K562 (cell line): ENCODE measurements at regions not wholly inside any gene's neighbourhood (a gene's known extent, or its start where the extent isn't known, plus 50 kb on each side); places are given as distances from the start of the nearest gene placed in this dataset.

Experiments used
- ATAC-seq: fragments of 200-7000 bp; cut with Tn5 transposase; 3 replicates; pipeline ENCODE4 v1.9.1; 2020; ENCODE audit warnings: moderate library complexity
- BruUV-seq: library from RNA; stranded (reverse); fragments of 400-500 nt; replicated peaks from 2 replicates; lab custom pipeline; 2021; lab: Mats Ljungman, UMichigan
- CTCF ChIA-PET: fragments of 300-600 bp; formaldehyde crosslinking; extraction: SDS; loops from one replicate; lab custom pipeline; 2021; ENCODE audit warnings: low intra/inter-chr PET ratio; lab: Yijun Ruan, JAX
- POLR2A ChIA-PET: fragments of 300-600, 350-650 bp; sonication (Branson Sonifier 250); formaldehyde crosslinking; extraction: SDS; loops from one replicate; lab custom pipeline; 2021; ENCODE audit warnings: antibody characterized with exemption, inconsistent platforms; lab: Yijun Ruan, JAX
- DNase-seq, 4 experiments: peaks; one replicate each; pipeline versions ENCODE4 v3.0.0 to v3.0.0-alpha.2; 2011 to 2018; ENCODE audit warnings: low spot score in 3 of 4, mixed read lengths in 3 of 4; ENCODE audit errors: extremely low read depth in 1 of 4
- FAIRE-seq: peaks from 2 replicates; lab custom pipeline; 2011; peaks lifted over from hg19 to GRCh38; lab: Jason Lieb, UNC
- H2AFZ ChIP-seq: 2 replicates; pipeline ENCODE4 v1.6.0; 2011; ENCODE audit warnings: low read depth, low read length, control low read depth, inconsistent platforms
- H3K27ac ChIP-seq: fragments of 200-600 bp; 3 replicates; pipeline ENCODE4 v1.8.0; 2011; ENCODE audit warnings: low read depth, mild to moderate bottlenecking, control low read depth, inconsistent platforms, low read length, moderate library complexity, mixed read lengths; ENCODE audit errors: extremely low read depth
- H3K27me3 ChIP-seq, 2 experiments: fragments of 300-600 bp in 1 of 2; 2 replicates in 1 of 2; 3 replicates in 1 of 2; pipeline versions ENCODE4 v1.6.0 to v1.8.0; 2011; ENCODE audit warnings: inconsistent platforms in 2 of 2, low read length in 2 of 2, mild to moderate bottlenecking in 1 of 2, mixed read lengths in 1 of 2, moderate library complexity in 1 of 2; ENCODE audit not compliant: control insufficient read depth in 2 of 2, insufficient read depth in 2 of 2
- H3K36me3 ChIP-seq: fragments of 300-600 bp; 3 replicates; pipeline ENCODE4 v1.8.0; 2011; ENCODE audit warnings: mild to moderate bottlenecking, low read length, inconsistent platforms; ENCODE audit not compliant: control insufficient read depth, insufficient read depth
- H3K4me1 ChIP-seq, 2 experiments: fragments of 200-600 bp in 1 of 2; replicated peaks in 1 of 2; 2 replicates in 1 of 2; 3 replicates in 1 of 2; pipeline versions ENCODE4 v1.5.1 to v1.8.0; 2011; ENCODE audit warnings: inconsistent platforms in 2 of 2, low read length in 2 of 2, mild to moderate bottlenecking in 1 of 2, mixed read lengths in 1 of 2, moderate library complexity in 1 of 2; ENCODE audit not compliant: control insufficient read depth in 2 of 2, insufficient read depth in 2 of 2
- H3K4me2 ChIP-seq: 2 replicates; pipeline ENCODE4 v1.6.1; 2011; ENCODE audit warnings: low read length, control low read depth, inconsistent platforms, mixed read lengths; ENCODE audit not compliant: insufficient read depth
- H3K4me3 ChIP-seq: fragments of 200-600 bp; sonication (generic), shearing (Covaris generic); 2 replicates; pipeline ENCODE4 v1.5.1; 2016; ENCODE audit warnings: control low read depth, inconsistent platforms
- H3K79me2 ChIP-seq: fragments of 200-600 bp; 3 replicates; pipeline ENCODE4 v1.8.0; 2011; ENCODE audit warnings: low read length, inconsistent platforms; ENCODE audit not compliant: control insufficient read depth, insufficient read depth
- H3K9ac ChIP-seq, 2 experiments: 2 replicates each; pipeline versions ENCODE4 v1.6.0 to v1.6.1; 2011; ENCODE audit warnings: low read depth in 2 of 2, low read length in 2 of 2, control low read depth in 1 of 2, inconsistent platforms in 1 of 2, mild to moderate bottlenecking in 1 of 2, mixed read lengths in 1 of 2; ENCODE audit not compliant: insufficient read depth in 1 of 2
- H3K9me1 ChIP-seq: one replicate; pipeline ENCODE4 v1.6.0; 2011; ENCODE audit warnings: inconsistent platforms, mild to moderate bottlenecking, low read length, moderate library complexity; ENCODE audit not compliant: control insufficient read depth, insufficient read depth
- H3K9me3 ChIP-seq: replicated peaks from 2 replicates; pipeline ENCODE4 v1.5.1; 2011; ENCODE audit warnings: low read depth, low read length, inconsistent platforms; ENCODE audit not compliant: control insufficient read depth, insufficient read depth
- H4K20me1 ChIP-seq: replicated peaks from 2 replicates; pipeline ENCODE4 v1.6.1; 2011; ENCODE audit warnings: low read length, inconsistent platforms, mixed read lengths; ENCODE audit not compliant: control insufficient read depth, insufficient read depth
- ARID1B ChIP-seq: fragments of 450-650 bp; IDR thresholded peaks from 2 replicates; pipeline ENCODE4 v1.6.1; 2016; ENCODE audit warnings: antibody characterized with exemption, mild to moderate bottlenecking, inconsistent platforms
- ASH1L ChIP-seq: fragments of 450-650 bp; IDR thresholded peaks from 2 replicates; pipeline ENCODE4 v1.6.1; 2018; ENCODE audit warnings: borderline replicate concordance, mild to moderate bottlenecking, low read depth; ENCODE audit not compliant: partially characterized antibody
- ATF6 ChIP-seq: sonication (generic); formaldehyde crosslinking; IDR thresholded peaks from 2 replicates; pipeline ENCODE4 v1.4.0; 2020; ENCODE audit warnings: mild to moderate bottlenecking, missing genetic modification reagents
- DNMT1 ChIP-seq: fragments of 450-650 bp; IDR thresholded peaks from 2 replicates; pipeline ENCODE4 v1.6.1; 2016; ENCODE audit warnings: antibody characterized with exemption, mild to moderate bottlenecking
- ETV6 ChIP-seq, 3 experiments: fragments of 150-350 bp in 1 of 3; sonication (generic) in 1 of 3; formaldehyde crosslinking in 1 of 3; IDR thresholded peaks; 2 replicates each; pipeline versions ENCODE4 v1.6.1 to v1.8.0; 2014 to 2022; ENCODE audit warnings: borderline replicate concordance in 2 of 3, low read depth in 2 of 3, antibody characterized with exemption in 1 of 3, low read length in 1 of 3, mild to moderate bottlenecking in 1 of 3, missing genetic modification reagents in 1 of 3
- FOXM1 ChIP-seq, 2 experiments: fragments of 450-650 bp in 1 of 2; sonication (generic) in 1 of 2; formaldehyde crosslinking in 1 of 2; IDR thresholded peaks; 2 replicates each; pipeline versions ENCODE4 v1.6.1 to v1.9.0; 2017 to 2022; ENCODE audit warnings: low read depth in 2 of 2, mild to moderate bottlenecking in 2 of 2, missing genetic modification reagents in 1 of 2, moderate library complexity in 1 of 2
- HIVEP1 ChIP-seq: fragments of 250-450 bp; sonication (Bioruptor Pico); IDR thresholded peaks from 2 replicates; pipeline ENCODE4 v1.4.0; 2020; ENCODE audit warnings: mild to moderate bottlenecking
- NKRF ChIP-seq: fragments of 450-650 bp; IDR thresholded peaks from 2 replicates; pipeline ENCODE4 v1.6.1; 2016; ENCODE audit warnings: borderline replicate concordance
- PHF8 ChIP-seq: fragments of 200-600 bp; sonication (generic); IDR thresholded peaks from 2 replicates; pipeline ENCODE4 v1.6.1; 2012; ENCODE audit warnings: mixed run types, mild to moderate bottlenecking, inconsistent platforms, low read length, moderate library complexity, borderline replicate concordance
- POLR2AphosphoS2 ChIP-seq: IDR thresholded peaks from 2 replicates; pipeline ENCODE4 v1.6.1; 2012; ENCODE audit warnings: low read length, improper control_type of control experiment
- STAT5A ChIP-seq: IDR thresholded peaks from 2 replicates; pipeline ENCODE4 v1.6.1; 2012; ENCODE audit warnings: low read length, inconsistent platforms, borderline replicate concordance
- ZNF140 ChIP-seq: fragments of 250-450 bp; sonication (Bioruptor Pico); IDR thresholded peaks from 2 replicates; pipeline ENCODE4 v1.8.0; 2021; ENCODE audit warnings: moderate library complexity, mild to moderate bottlenecking, inconsistent platforms
- ZNF444 ChIP-seq: fragments of 250-450 bp; sonication (Bioruptor Pico); IDR thresholded peaks from 2 replicates; pipeline ENCODE4 v1.4.0; 2020; ENCODE audit warnings: mild to moderate bottlenecking, moderate library complexity
- ZNF518B ChIP-seq: fragments of 250-450 bp; sonication (Bioruptor Pico); IDR thresholded peaks from 2 replicates; pipeline ENCODE4 v1.5.0; 2021; ENCODE audit warnings: mild to moderate bottlenecking, moderate library complexity
- WGBS: fragments of 100-300 bp; shearing (Covaris generic); methylation state at CpG from one replicate; pipeline ENCODE4 v1.1.6; 2016; ENCODE audit warnings: low coverage, mixed read lengths; ENCODE audit not compliant: insufficient coverage; ENCODE audit errors: missing lambda C conversion rate; 5-methylcytosine and 5-hydroxymethylcytosine counted together
- in situ Hi-C: fragments of 300-500 bp; cut with MboI; formaldehyde crosslinking; loops from 4 replicates; pipeline ENCODE4 v1.15.0; 2018; ENCODE audit warnings: inconsistent platforms, mixed read lengths
- intact Hi-C: fragments of 100-400 bp; cut with micrococcal nuclease; formaldehyde crosslinking; loops from 2 replicates; pipeline ENCODE4 v1.14.2; 2022

- TF ChIP-seq ZNF518B (CRISPR knock-in tag), result no peak
- no peak for TF ChIP-seq ASH1L
These were observed 806.1 kb downstream of the TNS3 start (continued) for GRCh38 chr7:46775776-46776175.

GRCh38 chr7:46775020-46775419 lies 806.9 kb downstream of the TNS3 start:
- no peaks in the 10 kb centered on the region for H3K36me3 ChIP-seq
- H3K4me2 ChIP-seq, result no peak overlapping the region
- DNase-seq (no peak), FAIRE-seq (no peak), ATAC-seq (no peak)
- CTCF ChIA-PET, result no interaction called here
- 0% methylated on average over 1 of the region's 1 CpG for WGBS
- no peak overlapping the region for H3K9ac ChIP-seq
- BruUV-seq, result no TSS peak
- POLR2A ChIA-PET, result no interaction called here
- H2AFZ ChIP-seq, result no peak overlapping the region
- no peak overlapping the region for H3K4me3 ChIP-seq
- in situ Hi-C loops, result no loop called here
- intact Hi-C loops, result no loop called here
- H3K27ac ChIP-seq, result no peak overlapping the region
- no peaks in the 10 kb centered on the region for H3K4me1 ChIP-seq
- H3K79me2 ChIP-seq, result no peaks in the 10 kb centered on the region
- H4K20me1 ChIP-seq, result no peaks in the 10 kb centered on the region
- H3K27me3 ChIP-seq, result no peaks in the 10 kb centered on the region
- no peaks in the 10 kb centered on the region for H3K9me3 ChIP-seq
- H3K9me1 ChIP-seq, result no peaks in the 10 kb centered on the region
- TF ChIP-seq ARID1B (no peak), ETV6 (IDR thresholded peaks at IDR 0.05; ENCODE audit: borderline replicate concordance in 1 of 2, low read depth in 2 of 2, low read length in 1 of 2) (no peak), ETV6 (CRISPR knock-in tag; IDR thresholded peaks at IDR 0.05; ENCODE audit: borderline replicate concordance) (no peak), PHF8 (no peak), FOXM1 (IDR thresholded peaks at IDR 0.05; ENCODE audit: low read depth) (no peak), FOXM1 (CRISPR knock-in tag; IDR thresholded peaks at IDR 0.05; ENCODE audit: low read depth) (no peak), ATF6 (CRISPR knock-in tag) (no peak), ZNF140 (CRISPR knock-in tag) (no peak), HIVEP1 (no peak), DNMT1 (no peak), POLR2AphosphoS2 (no peak), STAT5A (no peak), NKRF (no peak), ZNF444 (no peak)
